ENCODE measurements at regions not wholly inside any gene's neighbourhood (a gene's known extent, or its start where the extent isn't known, plus 50 kb on each side); places are given as distances from the start of the nearest gene placed in this dataset.

- DNase-seq (ENCODE audit: low spot score): no peak
Measured at GRCh38 chr2:190783513-190784263, 96.9 kb upstream of the GLS start.

GRCh38 chr2:190785334-190785733, 95.3 kb upstream of the GLS start:
- no peak for DNase-seq (ENCODE audit: low spot score)

- no peak for DNase-seq (ENCODE audit: low spot score)
Measured at GRCh38 chr2:190786404-190787166, 94.0 kb upstream of the GLS start.

GRCh38 chr2:190787743-190788235, 92.8 kb upstream of the GLS start:
- DNase-seq (ENCODE audit: low spot score): no peak

- DNase-seq (ENCODE audit: low spot score): no peak
Measured at GRCh38 chr2:190789074-190790004, 91.3 kb upstream of the GLS start.

- DNase-seq (ENCODE audit: low spot score): no peak
Measured at GRCh38 chr2:190791347-190791975, 89.2 kb upstream of the GLS start.

GRCh38 chr2:190791976-190792575, 88.5 kb upstream of the GLS start:
- no peak for DNase-seq (ENCODE audit: low spot score)

- no peak for DNase-seq (ENCODE audit: low spot score)
Measured at GRCh38 chr2:190792956-190793888, 87.4 kb upstream of the GLS start.

- DNase-seq (ENCODE audit: low spot score): no peak
Measured at GRCh38 chr2:190794377-190794776, 86.2 kb upstream of the GLS start.

GRCh38 chr2:190794790-190795189, 85.8 kb upstream of the GLS start:
- no peak for DNase-seq (ENCODE audit: low spot score)

GRCh38 chr2:190795686-190796085, 84.9 kb upstream of the GLS start:
- no peak for DNase-seq (ENCODE audit: low spot score)

GRCh38 chr2:190799999-190800398, 80.6 kb upstream of the GLS start:
- no peak for DNase-seq (ENCODE audit: low spot score)

GRCh38 chr2:190800528-190800927, 80.1 kb upstream of the GLS start:
- DNase-seq (ENCODE audit: low spot score): no peak

GRCh38 chr2:190802129-190802528, 78.5 kb upstream of the GLS start:
- DNase-seq (ENCODE audit: low spot score): no peak

GRCh38 chr2:190802626-190803209, 77.9 kb upstream of the GLS start:
- DNase-seq (ENCODE audit: low spot score): no peak

GRCh38 chr2:190804182-190804795, 76.3 kb upstream of the GLS start:
- DNase-seq (ENCODE audit: low spot score): no peak

- DNase-seq (ENCODE audit: low spot score): no peak
Measured at GRCh38 chr2:190805126-190805525, 75.5 kb upstream of the GLS start.

GRCh38 chr2:190805843-190806242, 74.8 kb upstream of the GLS start:
- DNase-seq (ENCODE audit: low spot score): no peak

GRCh38 chr2:190807886-190808285, 72.7 kb upstream of the GLS start:
- no peak for DNase-seq (ENCODE audit: low spot score)

Data from CD4-positive, alpha-beta T cell treated with Interleukin-6 at 100 ng/mL for 8 hours (primary cell).